A549 (cell line): ENCODE measurements at regions not wholly inside any gene's neighbourhood (a gene's known extent, or its start where the extent isn't known, plus 50 kb on each side); places are given as distances from the start of the nearest gene placed in this dataset.

Source experiments
- ATAC-seq, 2 experiments: fragments of 200-7000 bp in 1 of 2; fragments of >200 bp in 1 of 2; cut with Nextera tagmentation in 1 of 2; cut with Tn5 transposase in 1 of 2; 3 replicates each; pipeline versions ENCODE4 v1.8.0 to v1.9.1; 2018 to 2020; ENCODE audit warnings: mild to moderate bottlenecking in 1 of 2, moderate library complexity in 1 of 2
- CTCF ChIA-PET: fragments of 300-600 bp; sonication (Branson Sonifier 250); formaldehyde crosslinking; extraction: SDS; loops from one replicate; lab custom pipeline; 2021; ENCODE audit warnings: antibody characterized with exemption, inconsistent platforms; lab: Yijun Ruan, JAX
- POLR2A ChIA-PET: fragments of 350-600 bp; formaldehyde crosslinking; extraction: SDS; loops from one replicate; lab custom pipeline; 2021; ENCODE audit warnings: antibody characterized with exemption, inconsistent platforms; lab: Yijun Ruan, JAX
- DNase-seq, 2 experiments: peaks; one replicate each; pipeline versions ENCODE4 v3.0.0 to v3.0.0-alpha.2; 2011 to 2016; ENCODE audit warnings: low read depth in 1 of 2, low spot score in 1 of 2
- FAIRE-seq: peaks from 2 replicates; lab custom pipeline; 2011; peaks lifted over from hg19 to GRCh38; lab: Jason Lieb, UNC
- H3K27ac ChIP-seq, 2 experiments: fragments of >200 bp; sonication (Bioruptor Twin); formaldehyde crosslinking; 3 replicates each; pipeline ENCODE4 v1.5.1; 2016 to 2017
- H3K4me1 ChIP-seq: fragments of >200 bp; sonication (Bioruptor Twin); formaldehyde crosslinking; 3 replicates; pipeline ENCODE4 v1.6.1; 2016
- H3K4me2 ChIP-seq: fragments of >200 bp; sonication (Bioruptor Twin); formaldehyde crosslinking; 3 replicates; pipeline ENCODE4 v1.6.1; 2016
- H3K4me3 ChIP-seq: fragments of >200 bp; sonication (Bioruptor Twin); formaldehyde crosslinking; 3 replicates; pipeline ENCODE4 v1.5.1; 2016
- H3K9me3 ChIP-seq: fragments of >200 bp; sonication (Bioruptor Twin); formaldehyde crosslinking; 3 replicates; pipeline ENCODE4 v1.6.1; 2016
- BCL3 ChIP-seq: fragments of >200 bp; sonication (Bioruptor Twin); formaldehyde crosslinking; IDR thresholded peaks from 3 replicates; pipeline ENCODE4 v1.6.1; 2016
- CBX8 ChIP-seq: fragments of 200-600 bp; sonication (generic); IDR thresholded peaks from 2 replicates; pipeline ENCODE4 v1.6.1; 2016
- CEBPB ChIP-seq, 2 experiments: fragments of >200 bp in 1 of 2; sonication (Bioruptor Twin) in 1 of 2; formaldehyde crosslinking in 1 of 2; IDR thresholded peaks; 2 replicates each; pipeline ENCODE4 v1.6.1; 2012 to 2016
- EHMT2 ChIP-seq: fragments of 200-600 bp; sonication (generic); IDR thresholded peaks from 2 replicates; pipeline ENCODE4 v1.6.1; 2016; ENCODE audit warnings: antibody characterized with exemption, low read depth, mild to moderate bottlenecking, moderate library complexity
- ELK1 ChIP-seq: fragments of 150-350 bp; IDR thresholded peaks from 2 replicates; pipeline ENCODE4 v1.6.1; 2014; ENCODE audit warnings: low read depth, mild to moderate bottlenecking, low read length
- EP300 ChIP-seq, 2 experiments: fragments of >200 bp; sonication (Bioruptor Twin); formaldehyde crosslinking; IDR thresholded peaks; 2 replicates in 1 of 2; 3 replicates in 1 of 2; pipeline ENCODE4 v1.6.1; 2016 to 2017
- HDAC2 ChIP-seq: fragments of 200-600 bp; sonication (generic); IDR thresholded peaks from 2 replicates; pipeline ENCODE4 v1.6.1; 2016
- HES2 ChIP-seq: fragments of >200 bp; sonication (Bioruptor Twin); formaldehyde crosslinking; IDR thresholded peaks from 2 replicates; pipeline ENCODE4 v1.6.1; 2016
- HOXA7 ChIP-seq: fragments of 250-450 bp; sonication (Bioruptor Pico); IDR thresholded peaks from 2 replicates; pipeline ENCODE4 v1.5.0; 2020; ENCODE audit warnings: mild to moderate bottlenecking, moderate library complexity
- KDM1A ChIP-seq: fragments of 200-600 bp; sonication (generic); IDR thresholded peaks from 2 replicates; pipeline ENCODE4 v1.6.1; 2016; ENCODE audit warnings: low read depth, mild to moderate bottlenecking
- MAFK ChIP-seq: fragments of 450-650 bp; IDR thresholded peaks from 2 replicates; pipeline ENCODE4 v1.6.1; 2014; ENCODE audit not compliant: partially characterized antibody
- NFE2L2 ChIP-seq: fragments of 150-350 bp; conservative IDR thresholded peaks from 2 replicates; pipeline ENCODE4 v1.6.1; 2014; ENCODE audit warnings: low read length
- POLR2A ChIP-seq: IDR thresholded peaks from 2 replicates; pipeline ENCODE4 v1.6.1; 2012; ENCODE audit warnings: mild to moderate bottlenecking, low read length
- POLR2AphosphoS2 ChIP-seq: conservative IDR thresholded peaks from 2 replicates; pipeline ENCODE4 v1.6.1; 2012; ENCODE audit warnings: low read length, improper control_type of control experiment, inconsistent platforms
- RAD21 ChIP-seq, 2 experiments: fragments of >200 bp in 1 of 2; sonication (Bioruptor Twin) in 1 of 2; formaldehyde crosslinking in 1 of 2; IDR thresholded peaks in 1 of 2; conservative IDR thresholded peaks in 1 of 2; 2 replicates in 1 of 2; 3 replicates in 1 of 2; pipeline ENCODE4 v1.6.1; 2012 to 2018; ENCODE audit warnings: inconsistent platforms in 1 of 2
- RNF2 ChIP-seq: fragments of 200-600 bp; sonication (generic); IDR thresholded peaks from 2 replicates; pipeline ENCODE4 v1.6.1; 2016; ENCODE audit warnings: low read depth, mild to moderate bottlenecking, antibody characterized with exemption, moderate library complexity, borderline replicate concordance
- TFCP2L1 ChIP-seq: fragments of 250-450 bp; sonication (Bioruptor Pico); IDR thresholded peaks from 2 replicates; pipeline ENCODE4 v1.5.0; 2021; ENCODE audit warnings: mild to moderate bottlenecking
- ZC3H11A ChIP-seq: fragments of 450-650 bp; IDR thresholded peaks from 2 replicates; pipeline ENCODE4 v1.6.1; 2014; ENCODE audit warnings: antibody characterized with exemption, mild to moderate bottlenecking
- WGBS: methylation state at CpG from one replicate; pipeline ENCODE4 v1.1.6; 2017; ENCODE audit errors: missing lambda C conversion rate; 5-methylcytosine and 5-hydroxymethylcytosine counted together
- TF ChIP-seq, protein P1 (sequence below): fragments of >200 bp; sonication (Bioruptor Twin); formaldehyde crosslinking; IDR thresholded peaks from 3 replicates; pipeline ENCODE4 v1.5.1; 2016

DNA sequence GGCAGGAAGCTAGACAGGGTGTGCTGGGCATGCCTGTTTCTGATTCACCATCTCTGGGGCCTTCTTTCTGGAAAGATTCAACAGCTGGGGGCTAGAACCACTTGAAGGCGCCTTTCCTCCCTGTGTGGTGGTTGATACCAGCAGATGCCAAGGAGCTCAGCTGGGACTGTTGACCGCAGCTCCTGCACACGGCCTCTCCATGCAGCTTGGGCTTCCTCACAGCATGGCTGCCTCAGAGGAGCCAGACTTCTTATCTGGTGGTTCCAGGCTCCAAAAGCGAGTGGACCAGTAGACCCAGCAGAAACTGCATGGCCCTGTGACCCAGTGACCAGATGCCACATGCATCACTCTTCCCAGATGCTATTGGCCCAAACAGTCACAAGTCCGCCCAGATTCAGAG, 74.7 kb upstream of the COL5A1 start:
- H3K27ac ChIP-seq: no peak overlapping the region
- no peak overlapping the region for H3K4me2 ChIP-seq
- DNase-seq: no peak
- H3K4me3 ChIP-seq: no peak overlapping the region
- ChIA-PET CTCF (interaction anchor here (1.1 to 3.8 kb wide), 5 partner anchors 8 to 396 kb away, joined by 3 to 11 read pairs (median 4); no protein-coding TSS in a partner anchor), POLR2A (no interaction called here)
- TF ChIP-seq CBX8 (no peak), RNF2 (no peak), POLR2AphosphoS2 (no peak), RAD21 (conservative IDR thresholded peaks at IDR 0.05 in 1 of 2, IDR thresholded peaks at IDR 0.05 in 1 of 2) (no peak), EHMT2 (no peak)
- no peak for ATAC-seq
- FAIRE-seq: no peak
- peaks cover 18% of the 10 kb centered on the region for H3K9me3 ChIP-seq
- H3K4me1 ChIP-seq: no peaks in the 10 kb centered on the region
- WGBS: 48% methylated on average over 4 of the region's 5 CpGs

DNA sequence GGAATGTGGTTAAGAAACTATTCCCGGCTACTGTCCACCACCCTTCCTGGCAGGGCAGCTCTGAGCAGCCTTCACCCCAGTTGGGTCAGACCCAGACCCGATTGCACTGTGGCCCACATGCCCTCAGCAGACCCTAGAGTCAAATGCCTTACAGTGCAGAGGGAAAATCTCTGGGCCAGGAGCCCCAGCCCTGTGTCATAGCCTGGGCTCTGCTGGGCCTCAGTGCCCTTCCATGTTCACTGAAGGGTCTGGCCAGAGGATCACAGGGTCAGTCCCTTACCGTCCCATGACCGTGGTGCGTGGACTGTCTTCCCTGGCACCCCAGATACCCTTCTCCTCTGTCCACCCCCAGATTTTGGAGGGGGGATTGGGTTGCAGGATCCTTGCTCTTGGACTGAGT, 73.5 kb upstream of the COL5A1 start:
- Histone ChIP-seq H3K4me2 (no peak overlapping the region), H3K4me1 (no peaks in the 10 kb centered on the region), H3K4me3 (no peak overlapping the region), H3K27ac (no peak overlapping the region), H3K9me3 (peaks cover 18% of the 10 kb centered on the region)
- DNase-seq: no peak
- FAIRE-seq: no peak
- no peak for ATAC-seq
- 65% methylated on average over 4 of the region's 5 CpGs for WGBS
- TF ChIP-seq ELK1 (no peak), HDAC2 (no peak), ZC3H11A (no peak), HES2 (no peak), POLR2A (no peak)
- ChIA-PET POLR2A (no interaction called here), CTCF (interaction anchor here (1.3 to 3.8 kb wide), 2 partner anchors 67 to 119 kb away, joined by 4 to 11 read pairs; no protein-coding TSS in a partner anchor)

DNA sequence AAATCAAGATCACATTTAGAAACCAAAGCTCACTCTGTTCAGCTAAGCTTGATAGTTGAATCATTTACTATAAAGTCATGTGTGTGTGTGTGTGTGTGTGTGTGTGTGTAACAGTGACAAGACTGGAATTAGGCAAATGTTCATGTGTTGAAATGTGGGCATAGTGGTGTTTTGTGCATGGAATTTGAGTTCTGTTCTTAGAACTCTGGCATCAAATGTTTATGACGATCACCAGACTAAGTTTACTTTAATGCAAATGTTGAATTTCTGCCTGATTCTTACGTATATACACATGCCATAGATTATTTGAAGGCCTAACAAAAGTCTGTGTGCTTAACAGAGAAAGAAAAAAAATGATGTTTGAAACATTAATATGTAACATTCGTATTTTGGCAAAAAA, 72.8 kb upstream of the COL5A1 start:
- ATAC-seq: no peak
- POLR2A ChIA-PET: no interaction called here
- CTCF ChIA-PET: interaction anchor here (2.8 to 3.8 kb wide), 2 partner anchors 119 to 120 kb away, joined by 11 to 15 read pairs; no protein-coding TSS in a partner anchor
- no peak overlapping the region for H3K4me2 ChIP-seq
- no peak for DNase-seq
- no peak overlapping the region for H3K4me3 ChIP-seq
- 65% methylated on average over 3 of the region's 3 CpGs for WGBS
- H3K4me1 ChIP-seq: no peaks in the 10 kb centered on the region
- TF ChIP-seq CBX8 (no peak), BCL3 (no peak), HDAC2 (no peak), NFE2L2 (no peak), HOXA7 (no peak)
- no peak for FAIRE-seq
- H3K27ac ChIP-seq: no peak overlapping the region
- H3K9me3 ChIP-seq: peaks cover 14% of the 10 kb centered on the region; the same call in 2 of the 3 replicates

GRCh38 chr9:134569626-134570025, 72.0 kb upstream of the COL5A1 start:
- Histone ChIP-seq H3K4me1 (no peaks in the 10 kb centered on the region), H3K4me2 (no peak overlapping the region), H3K27ac (no peak overlapping the region), H3K9me3 (peaks cover 14% of the 10 kb centered on the region; the same call in 2 of the 3 replicates), H3K4me3 (no peak overlapping the region)
- ATAC-seq: no peak
- WGBS: 68% methylated on average over 7 of the region's 7 CpGs
- no peak for FAIRE-seq
- ChIA-PET CTCF (interaction anchor here (0.6 to 2.8 kb wide), 6 partner anchors 14 to 170 kb away, joined by 3 to 15 read pairs (median 3); no protein-coding TSS in a partner anchor), POLR2A (interaction anchor here (0.6 kb wide), 1 partner anchor 14 kb away, joined by 3 read pairs; no protein-coding TSS in a partner anchor)
- TF ChIP-seq CEBPB (IDR thresholded peaks at IDR 0.05) (no peak), EP300 (IDR thresholded peaks at IDR 0.05) (no peak), KDM1A (no peak), TFCP2L1 (no peak), MAFK (no peak)
- TF ChIP-seq, protein P1, sequence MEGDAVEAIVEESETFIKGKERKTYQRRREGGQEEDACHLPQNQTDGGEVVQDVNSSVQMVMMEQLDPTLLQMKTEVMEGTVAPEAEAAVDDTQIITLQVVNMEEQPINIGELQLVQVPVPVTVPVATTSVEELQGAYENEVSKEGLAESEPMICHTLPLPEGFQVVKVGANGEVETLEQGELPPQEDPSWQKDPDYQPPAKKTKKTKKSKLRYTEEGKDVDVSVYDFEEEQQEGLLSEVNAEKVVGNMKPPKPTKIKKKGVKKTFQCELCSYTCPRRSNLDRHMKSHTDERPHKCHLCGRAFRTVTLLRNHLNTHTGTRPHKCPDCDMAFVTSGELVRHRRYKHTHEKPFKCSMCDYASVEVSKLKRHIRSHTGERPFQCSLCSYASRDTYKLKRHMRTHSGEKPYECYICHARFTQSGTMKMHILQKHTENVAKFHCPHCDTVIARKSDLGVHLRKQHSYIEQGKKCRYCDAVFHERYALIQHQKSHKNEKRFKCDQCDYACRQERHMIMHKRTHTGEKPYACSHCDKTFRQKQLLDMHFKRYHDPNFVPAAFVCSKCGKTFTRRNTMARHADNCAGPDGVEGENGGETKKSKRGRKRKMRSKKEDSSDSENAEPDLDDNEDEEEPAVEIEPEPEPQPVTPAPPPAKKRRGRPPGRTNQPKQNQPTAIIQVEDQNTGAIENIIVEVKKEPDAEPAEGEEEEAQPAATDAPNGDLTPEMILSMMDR: no peak
- no peak for DNase-seq
